LNCaP clone FGC (cell line): ENCODE measurements at regions not wholly inside any gene's neighbourhood (a gene's known extent, or its start where the extent isn't known, plus 50 kb on each side); places are given as distances from the start of the nearest gene placed in this dataset.

Experiments
- DNase-seq: peaks from one replicate; pipeline ENCODE4 v3.0.0-alpha.2; 2011; ENCODE audit warnings: low read depth
- H3K4me3 ChIP-seq: 2 replicates; pipeline ENCODE4 v1.5.1; 2011; ENCODE audit warnings: mild to moderate bottlenecking, low read depth, low read length, control low read depth
- CTCF ChIP-seq: IDR thresholded peaks from 2 replicates; pipeline ENCODE4 v1.5.1; 2012; ENCODE audit warnings: mild to moderate bottlenecking; ENCODE audit not compliant: control insufficient read depth, insufficient read depth; ENCODE audit errors: extremely low read depth

GRCh38 chr3:36317915-36318314, 62.4 kb upstream of the STAC start:
- no peak overlapping the region for H3K4me3 ChIP-seq
- TF ChIP-seq CTCF: no peak
- DNase-seq: no peak

DNA sequence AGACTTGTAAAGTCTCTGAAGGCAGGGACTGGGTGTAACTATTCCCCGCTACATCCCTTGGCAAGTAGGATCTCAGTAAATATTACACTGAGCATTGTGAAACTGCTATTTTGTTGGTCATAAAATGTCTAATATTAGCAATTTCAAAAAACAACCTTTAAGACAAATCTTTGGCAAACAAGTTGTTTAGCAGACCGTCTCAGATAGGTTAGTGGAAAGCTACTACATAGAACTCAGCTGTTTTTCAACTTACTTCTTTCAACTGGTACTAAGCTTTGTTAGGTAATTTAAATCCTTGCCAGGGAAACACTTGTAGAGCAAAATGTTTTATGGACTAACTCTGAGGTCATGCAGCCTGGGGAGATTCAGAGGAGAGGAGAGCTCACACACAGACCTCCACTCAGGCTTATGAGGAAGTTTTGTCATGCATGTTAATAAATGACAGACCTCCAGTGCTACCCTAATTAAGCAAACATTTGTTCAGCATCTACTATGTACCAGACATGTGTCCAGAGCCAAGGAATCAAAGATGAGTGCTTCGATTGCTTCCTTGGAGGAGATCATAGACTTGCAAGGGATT, 61.6 kb upstream of the STAC start:
- no peak overlapping the region for H3K4me3 ChIP-seq
- no peak for TF ChIP-seq CTCF
- no peak for DNase-seq

DNA sequence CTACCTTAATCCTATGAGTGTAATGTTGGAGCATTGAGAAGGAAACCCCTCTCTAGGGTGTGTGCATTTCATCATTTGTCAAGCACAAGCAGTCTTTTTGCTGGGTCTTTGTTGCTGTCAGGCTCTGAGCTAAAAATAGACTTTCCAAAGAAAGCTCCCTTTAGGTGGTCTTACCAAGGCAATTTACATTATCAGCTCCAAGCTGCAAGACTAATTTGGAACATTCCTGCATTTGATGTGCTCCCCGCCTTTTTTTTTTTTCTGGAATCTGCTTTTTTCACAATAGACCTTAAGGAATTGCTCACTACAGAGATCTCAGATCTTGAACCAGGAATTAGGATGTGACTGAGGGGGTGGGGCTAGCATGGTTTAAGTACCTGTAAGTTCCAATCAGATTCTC, 60.6 kb upstream of the STAC start:
- no peak for DNase-seq
- no peak for TF ChIP-seq CTCF
- H3K4me3 ChIP-seq: no peak overlapping the region
